ENCODE measurements at regions not wholly inside any gene's neighbourhood (a gene's known extent, or its start where the extent isn't known, plus 50 kb on each side); places are given as distances from the start of the nearest gene placed in this dataset.

DNA sequence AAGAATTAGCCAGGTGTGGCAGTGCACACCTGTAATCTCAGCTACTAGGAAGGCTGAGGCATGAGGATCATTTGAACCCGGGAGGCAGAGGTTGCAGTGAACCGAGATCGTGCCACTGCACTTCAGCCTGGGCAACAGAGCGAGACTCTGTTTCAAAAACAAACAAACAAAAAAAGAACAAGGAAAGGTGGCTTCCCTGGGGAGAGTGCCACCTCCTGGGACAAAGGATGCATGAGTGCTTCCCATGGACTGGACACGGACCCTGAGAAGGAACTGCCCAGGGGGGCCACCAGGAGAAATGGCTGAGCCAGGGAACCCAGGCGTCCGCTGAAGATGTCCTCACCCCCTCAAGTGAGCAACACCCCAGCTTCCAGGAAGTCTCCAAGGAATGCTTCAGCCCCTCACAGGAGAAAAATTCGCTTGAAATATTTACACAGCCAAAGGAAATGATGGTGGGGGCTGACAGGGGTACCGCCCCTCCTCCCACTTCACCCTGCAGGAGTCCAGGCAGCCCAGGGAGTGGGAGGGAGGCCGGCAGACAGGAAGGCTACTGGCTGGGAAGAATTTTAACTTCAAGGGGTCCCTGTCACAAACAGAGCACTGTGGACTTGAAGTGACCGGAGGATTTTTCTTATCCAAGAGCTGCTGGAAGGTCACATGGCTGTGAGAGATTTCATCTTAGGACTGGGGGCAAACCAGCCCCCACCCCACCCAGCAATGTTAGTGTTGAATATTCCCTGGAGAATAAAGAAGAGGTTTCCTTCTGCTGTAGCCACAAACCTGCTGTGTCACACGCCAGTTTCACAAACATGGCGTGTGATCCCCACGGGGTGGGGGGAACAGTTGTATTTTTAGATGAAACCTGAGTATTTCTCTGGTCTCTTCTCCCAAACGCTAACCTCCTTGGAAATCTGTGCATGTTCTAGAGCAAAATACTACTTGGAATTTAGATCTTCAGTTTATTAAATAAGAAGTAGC lies 90.8 kb upstream of the SLC25A33 start:
- Histone ChIP-seq H3K27ac (no peak overlapping the region), H3K4me3 (no peak overlapping the region), H3K9me3 (no peaks in the 10 kb centered on the region), H3K27me3 (no peaks in the 10 kb centered on the region), H3K4me1 (peaks cover 57% of the 10 kb centered on the region), H3K36me3 (replicated peaks in 1 of 2; ENCODE audit: insufficient read depth in 1 of 2, low read depth in 2 of 2) (no peaks in the 10 kb centered on the region)
- intact Hi-C loops (cut with DNase I), result no loop called here
- DNase-seq, result no peak
- no peak for ATAC-seq
- WGBS, 2 donors, result 66 to 70% methylated on average over 15 of the region's 15 CpGs
- TF ChIP-seq, protein P1, sequence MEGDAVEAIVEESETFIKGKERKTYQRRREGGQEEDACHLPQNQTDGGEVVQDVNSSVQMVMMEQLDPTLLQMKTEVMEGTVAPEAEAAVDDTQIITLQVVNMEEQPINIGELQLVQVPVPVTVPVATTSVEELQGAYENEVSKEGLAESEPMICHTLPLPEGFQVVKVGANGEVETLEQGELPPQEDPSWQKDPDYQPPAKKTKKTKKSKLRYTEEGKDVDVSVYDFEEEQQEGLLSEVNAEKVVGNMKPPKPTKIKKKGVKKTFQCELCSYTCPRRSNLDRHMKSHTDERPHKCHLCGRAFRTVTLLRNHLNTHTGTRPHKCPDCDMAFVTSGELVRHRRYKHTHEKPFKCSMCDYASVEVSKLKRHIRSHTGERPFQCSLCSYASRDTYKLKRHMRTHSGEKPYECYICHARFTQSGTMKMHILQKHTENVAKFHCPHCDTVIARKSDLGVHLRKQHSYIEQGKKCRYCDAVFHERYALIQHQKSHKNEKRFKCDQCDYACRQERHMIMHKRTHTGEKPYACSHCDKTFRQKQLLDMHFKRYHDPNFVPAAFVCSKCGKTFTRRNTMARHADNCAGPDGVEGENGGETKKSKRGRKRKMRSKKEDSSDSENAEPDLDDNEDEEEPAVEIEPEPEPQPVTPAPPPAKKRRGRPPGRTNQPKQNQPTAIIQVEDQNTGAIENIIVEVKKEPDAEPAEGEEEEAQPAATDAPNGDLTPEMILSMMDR (IDR thresholded peaks at IDR 0.05), result peak in 1 of 7 experiments; percentile 8
- no peak for TF ChIP-seq POLR2A (IDR thresholded peaks at IDR 0.05)

DNA sequence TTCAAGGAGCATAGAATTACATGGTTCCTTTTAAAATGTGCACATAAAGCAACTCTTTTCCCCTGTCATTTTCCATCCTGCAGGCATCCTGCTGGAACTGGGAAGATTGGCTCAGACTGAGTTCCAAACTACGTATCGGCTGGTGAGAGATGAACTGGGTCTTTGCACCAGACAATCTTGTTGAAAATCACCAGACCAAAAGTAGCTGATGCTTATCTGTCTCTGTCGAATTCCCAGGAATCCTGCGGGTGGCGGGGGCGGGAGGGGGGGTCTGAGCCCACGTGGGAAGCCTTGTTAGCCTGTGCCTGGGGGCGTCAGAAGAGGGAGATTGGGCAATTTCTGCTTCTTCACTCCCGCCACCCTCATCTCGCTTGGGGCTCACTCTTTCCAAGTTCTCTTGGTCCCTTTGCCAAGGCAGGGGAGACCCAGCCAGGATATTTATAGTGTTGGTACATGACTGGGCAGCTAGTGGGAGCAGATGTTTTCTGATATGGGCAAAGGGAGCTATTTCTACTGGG lies 90.1 kb upstream of the SLC25A33 start:
- whole genome bisulfite sequencing, 2 donors, result 41 to 50% methylated on average over 10 of the region's 10 CpGs
- Histone ChIP-seq H3K36me3 (replicated peaks in 1 of 2; ENCODE audit: insufficient read depth in 1 of 2, low read depth in 2 of 2) (no peaks in the 10 kb centered on the region), H3K27ac (no peak overlapping the region), H3K27me3 (no peaks in the 10 kb centered on the region), H3K4me3 (no peak overlapping the region), H3K9me3 (no peaks in the 10 kb centered on the region), H3K4me1 (peaks cover 60% of the 10 kb centered on the region)
- ATAC-seq (peak; percentile 31), DNase-seq (peak in 3 of 4 donors; percentile 34 to 43 (median 34))
- TF ChIP-seq, protein P1 (IDR thresholded peaks at IDR 0.05), result no peak
- no peak for TF ChIP-seq POLR2A (IDR thresholded peaks at IDR 0.05)
- intact Hi-C loops (cut with DNase I), result no loop called here

DNA sequence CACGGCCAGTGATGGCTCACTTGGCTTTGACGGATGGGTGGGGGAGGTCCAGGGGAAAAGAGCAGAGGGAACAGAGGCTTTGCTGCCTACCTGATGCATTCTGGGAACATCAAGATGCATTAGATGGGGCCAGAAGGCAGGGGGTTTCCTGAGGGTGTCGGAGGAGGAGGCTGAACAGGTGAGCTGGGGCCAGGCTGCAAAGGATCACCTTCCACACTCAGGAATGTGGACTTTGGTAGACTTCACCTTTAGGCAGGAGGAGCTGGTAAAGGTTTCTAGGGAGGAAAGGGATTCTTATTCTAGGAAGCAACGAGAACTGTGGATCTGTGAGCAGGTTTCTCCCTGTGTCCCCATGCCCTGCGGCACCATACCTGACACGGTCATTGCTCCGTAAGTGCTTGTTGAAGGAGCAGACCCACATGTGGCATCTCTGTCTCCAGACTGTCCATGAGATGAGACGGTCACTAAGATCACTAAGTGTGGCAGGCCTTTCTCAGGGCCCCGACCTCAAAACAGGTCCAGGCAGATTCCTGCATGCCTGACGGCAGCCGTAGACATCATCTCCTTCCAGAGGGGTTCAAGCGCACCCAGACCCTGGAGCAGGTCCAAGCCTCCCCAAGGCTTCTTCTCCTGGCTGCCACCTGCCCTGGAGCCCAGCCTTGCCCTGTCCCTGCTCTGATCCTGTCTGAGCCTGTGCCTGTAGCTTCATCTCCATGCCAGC lies 89.1 kb upstream of the SLC25A33 start:
- Histone ChIP-seq H3K36me3 (replicated peaks in 1 of 2; ENCODE audit: insufficient read depth in 1 of 2, low read depth in 2 of 2) (no peaks in the 10 kb centered on the region), H3K4me3 (no peak overlapping the region), H3K9me3 (no peaks in the 10 kb centered on the region), H3K27ac (no peak overlapping the region), H3K4me1 (peaks cover 67% of the 10 kb centered on the region), H3K27me3 (no peaks in the 10 kb centered on the region)
- DNase-seq, result no peak
- no peak for ATAC-seq
- TF ChIP-seq POLR2A (IDR thresholded peaks at IDR 0.05), result no peak
- TF ChIP-seq, protein P1 (IDR thresholded peaks at IDR 0.05), result no peak
- intact Hi-C loops (cut with DNase I), result loop anchor here (10.0 kb wide), 1 partner anchor 165 kb away; no protein-coding TSS in a partner anchor
- 90 to 91% methylated on average over 8 to 12 of the region's 12 CpGs for WGBS, 2 donors

DNA sequence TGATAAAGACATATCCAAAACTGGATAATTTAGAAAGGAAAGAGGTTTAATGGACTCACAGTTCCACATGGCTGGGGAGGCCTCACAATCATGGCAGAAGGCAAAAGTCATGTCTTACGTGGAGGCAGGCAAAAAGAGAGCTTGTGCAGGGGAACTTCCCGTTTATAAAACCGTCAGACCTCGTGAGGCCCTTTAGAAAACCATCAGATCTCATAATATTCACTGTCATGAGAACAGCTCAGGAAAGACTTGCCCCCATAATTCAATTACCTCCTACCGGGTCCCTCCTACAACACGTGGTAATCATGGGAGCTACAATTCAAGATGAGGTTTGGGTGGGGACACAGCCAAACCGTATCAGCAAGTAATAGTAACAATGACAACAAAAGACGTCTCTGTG lies 88.2 kb upstream of the SLC25A33 start:
- H3K36me3 ChIP-seq (replicated peaks in 1 of 2; ENCODE audit: insufficient read depth in 1 of 2, low read depth in 2 of 2), result no peaks in the 10 kb centered on the region
- WGBS, 2 donors, result 87 to 93% methylated on average over 7 to 8 of the region's 8 CpGs
- TF ChIP-seq, protein P1 (IDR thresholded peaks at IDR 0.05), result no peak
- TF ChIP-seq POLR2A (IDR thresholded peaks at IDR 0.05), result no peak
- H3K4me3 ChIP-seq, result no peak overlapping the region
- intact Hi-C loops (cut with DNase I), result loop anchor here (10.0 kb wide), 1 partner anchor 166 kb away; no protein-coding TSS in a partner anchor
- no peak overlapping the region for H3K27ac ChIP-seq
- no peak for ATAC-seq
- peaks cover 76% of the 10 kb centered on the region for H3K4me1 ChIP-seq
- H3K9me3 ChIP-seq, result no peaks in the 10 kb centered on the region
- DNase-seq, result no peak
- no peaks in the 10 kb centered on the region for H3K27me3 ChIP-seq

Data from body of pancreas (tissue), 4 donors.